ENCODE measurements at regions not wholly inside any gene's neighbourhood (a gene's known extent, or its start where the extent isn't known, plus 50 kb on each side); places are given as distances from the start of the nearest gene placed in this dataset.

- no peak for FAIRE-seq
These were observed 325.3 kb downstream of the PRL start for GRCh38 chr6:21971541-21971940.

- FAIRE-seq, result no peak
These were observed 324.3 kb downstream of the PRL start for GRCh38 chr6:21972516-21972915.

DNA sequence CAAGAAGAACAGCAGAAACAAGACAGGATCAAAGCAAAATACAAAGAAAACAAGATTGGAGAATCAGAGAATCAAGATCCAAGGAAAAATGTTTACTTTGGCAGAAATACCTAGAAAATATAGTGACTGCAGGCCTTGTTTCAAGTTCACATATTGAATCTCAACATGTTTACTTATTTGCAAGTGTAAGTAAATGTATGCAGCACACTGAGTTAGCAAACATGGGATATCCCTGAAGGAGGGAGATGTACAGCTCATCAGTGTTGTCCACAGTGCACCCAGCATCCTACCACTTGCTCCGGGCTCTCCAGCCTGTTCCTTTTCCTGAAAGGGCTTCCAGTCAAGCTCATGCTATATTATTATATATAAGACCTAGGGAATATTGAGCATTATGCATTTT, 319.5 kb downstream of the PRL start:
- no peak for FAIRE-seq

DNA sequence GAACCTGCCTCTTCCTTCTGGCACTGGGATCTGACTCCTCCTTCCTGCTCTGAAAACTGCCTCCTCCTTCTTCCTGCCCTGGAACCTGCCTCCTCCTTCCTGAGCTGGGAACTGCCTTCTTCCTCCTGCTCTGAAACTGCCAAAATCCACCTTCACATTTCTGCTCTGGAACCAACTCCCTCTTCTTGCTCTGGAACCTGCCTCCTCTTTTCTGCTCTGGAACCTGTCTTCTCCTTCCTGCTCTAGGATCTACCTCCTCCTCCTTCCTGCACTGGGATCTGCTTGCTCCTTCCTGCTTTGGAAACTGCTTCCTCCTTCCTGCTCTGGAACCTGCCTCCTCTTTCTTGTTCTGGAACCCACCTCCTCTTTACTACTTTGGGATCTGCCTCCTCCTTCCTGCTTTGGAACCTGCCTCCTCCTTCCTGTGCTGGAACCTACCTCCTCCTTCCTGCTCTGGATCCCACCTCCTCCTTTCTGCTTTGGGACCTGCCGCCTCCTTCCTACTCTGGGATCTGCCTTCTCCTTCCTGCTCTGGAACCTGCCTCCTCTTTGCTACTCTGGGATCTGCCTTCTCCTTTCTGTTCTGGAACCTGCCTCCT, 315.5 kb downstream of the PRL start:
- no peak for FAIRE-seq

DNA sequence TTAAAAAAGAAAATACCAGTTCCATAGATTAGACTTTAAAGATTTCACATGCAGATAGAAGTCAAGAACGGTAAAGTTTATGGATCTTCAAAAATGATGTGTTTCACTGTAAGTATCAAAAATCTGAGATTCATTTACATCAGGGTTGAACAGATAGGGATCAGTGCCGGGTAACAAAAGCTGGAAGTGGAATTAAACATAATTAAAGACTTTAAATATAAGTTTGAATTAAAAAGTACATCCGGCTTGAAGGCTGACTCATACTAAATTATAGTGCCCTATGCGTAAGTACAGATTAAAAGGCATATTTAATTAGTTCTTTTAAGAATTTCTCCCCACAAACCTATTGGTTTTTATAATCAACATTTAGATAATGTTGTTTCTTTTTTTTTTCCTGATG, 312.7 kb downstream of the PRL start:
- no peak for FAIRE-seq

GRCh38 chr6:21984561-21984960, 312.3 kb downstream of the PRL start:
- no peak for FAIRE-seq

- no peak for FAIRE-seq
These were observed 310.9 kb downstream of the PRL start for GRCh38 chr6:21985904-21986303.

- FAIRE-seq, result no peak
These were observed 310.1 kb downstream of the PRL start for GRCh38 chr6:21986703-21987102.

DNA sequence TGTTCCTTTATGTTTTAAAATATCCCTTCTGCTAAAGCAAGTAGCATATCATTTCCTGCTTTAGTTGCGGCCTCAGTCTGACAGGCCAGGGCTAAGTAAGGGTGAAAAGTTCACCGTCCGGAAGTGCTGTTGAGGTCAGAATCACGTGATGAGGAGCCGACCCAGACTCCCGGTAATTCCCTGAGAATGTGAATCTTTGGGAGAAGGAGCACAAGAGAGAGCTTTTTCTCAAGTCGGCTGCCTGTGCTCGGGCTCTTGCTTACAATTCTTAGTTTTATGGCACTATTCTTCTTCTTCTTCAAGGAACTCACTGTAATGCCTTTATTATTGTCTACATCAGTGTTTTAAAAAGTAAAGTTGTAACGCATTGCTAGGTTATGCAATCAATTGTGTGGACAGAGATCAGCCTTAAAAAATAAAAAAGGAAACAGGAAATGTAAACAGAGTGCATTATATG, 309.3 kb downstream of the PRL start:
- FAIRE-seq, result no peak

GRCh38 chr6:21990577-21990976, 306.3 kb downstream of the PRL start:
- FAIRE-seq, result no peak

DNA sequence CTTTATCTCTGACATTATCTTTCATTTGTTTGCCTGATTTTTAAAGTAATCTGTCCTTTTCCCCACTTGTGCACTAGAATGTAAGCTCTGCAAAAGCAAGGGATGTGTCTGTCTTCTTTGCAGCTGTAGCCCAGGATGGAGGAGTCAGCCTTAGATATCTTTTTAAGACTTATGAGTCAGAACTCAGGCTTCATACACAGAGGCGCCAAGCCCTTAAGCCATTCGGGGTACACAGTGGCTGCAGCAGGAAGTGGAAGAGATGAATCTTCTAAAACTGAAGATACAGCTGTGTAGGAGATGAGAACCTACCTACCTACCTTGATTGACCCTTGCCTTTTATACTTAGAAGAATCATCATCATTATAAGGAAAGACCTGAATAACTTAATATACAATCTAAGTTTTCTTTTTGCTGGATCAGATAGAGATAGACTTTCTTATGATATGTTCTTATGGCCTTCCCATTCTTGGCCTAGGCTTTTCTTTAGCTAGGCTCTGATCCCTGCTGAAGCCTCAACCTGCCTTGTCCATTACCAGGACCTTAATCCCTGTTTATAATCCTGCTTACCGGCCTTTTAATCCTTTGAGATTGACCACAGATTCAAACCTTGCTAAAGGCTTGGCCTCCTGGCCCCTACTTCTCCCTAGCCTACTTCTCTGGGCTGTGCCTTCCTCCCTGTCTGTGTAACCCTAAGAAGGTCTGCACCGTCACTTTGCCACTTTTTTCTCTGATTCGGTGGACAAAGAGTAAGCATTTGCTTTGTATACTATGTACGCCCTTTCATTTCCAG, 304.5 kb downstream of the PRL start:
- FAIRE-seq, result no peak

DNA sequence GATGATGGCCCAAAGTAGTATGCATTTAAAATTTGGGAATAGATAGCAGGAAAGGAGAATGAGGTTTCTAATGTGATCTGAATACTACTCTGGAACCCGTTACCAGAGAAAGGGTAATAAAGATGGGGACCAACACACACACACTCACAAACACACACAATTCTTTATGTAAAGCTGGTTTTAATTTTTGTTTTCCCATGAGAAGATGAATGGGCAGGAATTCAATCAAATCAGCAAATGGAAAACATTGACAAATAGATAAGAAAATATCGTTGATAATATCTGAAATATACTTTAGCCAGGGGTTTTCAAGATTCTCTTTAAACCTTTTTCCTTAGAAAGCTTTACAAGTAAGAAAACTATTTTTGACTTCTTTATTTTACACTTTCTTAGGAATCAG, 303.0 kb downstream of the PRL start:
- FAIRE-seq, result no peak

DNA sequence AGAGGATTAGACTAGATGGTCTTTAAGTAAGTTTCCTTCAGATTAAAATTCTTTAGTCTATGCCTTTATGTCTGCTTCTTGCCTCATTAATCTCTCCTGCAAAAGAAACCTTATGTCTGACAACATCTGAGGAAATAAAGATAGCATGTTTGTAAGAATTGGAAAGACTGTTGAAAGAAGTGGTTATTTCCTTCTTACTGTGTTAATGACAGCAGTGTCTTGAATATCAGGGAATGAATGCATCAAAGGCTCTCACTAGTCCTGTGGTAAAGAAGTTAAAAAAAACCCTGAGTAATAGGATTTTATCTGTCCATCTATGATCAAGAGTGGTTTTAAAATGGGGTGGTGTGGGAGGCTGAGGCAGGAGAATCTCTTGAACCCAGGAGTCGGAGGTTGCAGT, 302.0 kb downstream of the PRL start:
- no peak for FAIRE-seq

DNA sequence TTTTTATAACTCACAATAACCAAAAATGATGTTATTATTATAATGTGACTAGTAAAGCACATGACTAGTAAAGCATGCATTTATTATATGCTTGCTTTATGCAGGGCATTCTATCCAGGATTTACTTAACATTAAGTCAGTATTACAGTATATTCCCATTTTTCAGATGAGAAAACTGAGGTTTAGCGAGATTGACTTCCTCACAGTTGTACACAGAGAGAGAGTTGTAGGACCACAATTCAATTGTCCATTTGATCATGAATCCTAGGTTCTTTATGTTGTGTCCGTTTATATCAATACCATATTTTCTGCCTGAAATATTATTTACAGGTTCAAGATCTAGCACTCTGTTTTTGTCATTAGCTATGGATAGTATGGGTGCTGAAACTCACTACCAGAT, 301.5 kb downstream of the PRL start:
- FAIRE-seq, result no peak

DNA sequence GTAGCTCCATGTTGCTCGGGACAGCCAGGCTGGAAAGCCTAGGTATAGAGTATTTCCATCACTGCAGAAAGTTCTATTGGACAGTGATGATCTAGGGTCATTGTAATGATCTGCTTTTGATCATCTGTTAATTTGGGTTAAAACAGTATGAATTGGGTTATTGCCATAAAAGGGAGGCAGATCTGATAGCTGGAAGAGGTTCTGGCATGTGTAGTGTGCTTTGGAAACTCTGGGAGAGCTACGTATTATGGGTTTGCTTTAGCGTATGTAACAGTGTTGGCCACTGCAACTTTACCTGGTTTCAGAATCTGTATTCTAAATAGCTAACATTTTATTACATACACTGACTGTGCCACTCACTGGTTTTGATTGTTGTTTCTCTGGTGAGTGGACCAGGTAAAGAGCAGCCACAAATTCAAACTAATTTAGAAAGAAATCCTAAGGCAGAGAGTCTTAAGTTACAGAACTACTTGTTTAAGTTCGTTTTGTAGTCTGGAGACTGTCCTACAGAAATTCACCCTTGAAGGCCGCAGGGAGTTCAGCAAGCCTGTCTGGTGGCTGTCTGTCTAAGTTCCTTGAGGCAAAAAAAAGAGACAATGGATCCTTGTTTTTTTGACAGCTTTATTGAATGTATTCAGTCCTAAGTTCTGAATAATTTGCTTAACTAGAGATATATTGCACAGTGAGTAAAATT, 300.3 kb downstream of the PRL start:
- no peak for FAIRE-seq

- no peak for FAIRE-seq
These were observed 299.5 kb downstream of the PRL start for GRCh38 chr6:21997119-21998037.

DNA sequence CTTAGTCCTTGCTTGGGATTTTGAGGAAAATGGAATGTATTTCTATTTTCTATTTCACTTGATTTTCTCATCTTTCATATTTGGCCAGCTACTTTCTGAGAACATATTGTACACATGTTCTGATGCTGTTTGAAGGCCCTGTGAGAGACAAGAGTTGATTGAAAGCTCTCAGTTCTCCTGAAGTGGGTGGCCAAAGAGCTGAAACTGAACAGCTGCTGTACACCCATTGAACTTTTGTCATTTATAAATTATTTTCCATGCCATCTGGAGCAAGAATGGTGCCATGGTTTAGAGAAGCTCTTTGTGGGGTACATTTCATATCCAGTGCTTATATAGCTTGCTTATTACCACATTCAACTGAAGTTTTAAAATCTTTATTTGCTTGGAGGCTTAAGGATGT, 298.3 kb downstream of the PRL start:
- FAIRE-seq, result no peak

DNA sequence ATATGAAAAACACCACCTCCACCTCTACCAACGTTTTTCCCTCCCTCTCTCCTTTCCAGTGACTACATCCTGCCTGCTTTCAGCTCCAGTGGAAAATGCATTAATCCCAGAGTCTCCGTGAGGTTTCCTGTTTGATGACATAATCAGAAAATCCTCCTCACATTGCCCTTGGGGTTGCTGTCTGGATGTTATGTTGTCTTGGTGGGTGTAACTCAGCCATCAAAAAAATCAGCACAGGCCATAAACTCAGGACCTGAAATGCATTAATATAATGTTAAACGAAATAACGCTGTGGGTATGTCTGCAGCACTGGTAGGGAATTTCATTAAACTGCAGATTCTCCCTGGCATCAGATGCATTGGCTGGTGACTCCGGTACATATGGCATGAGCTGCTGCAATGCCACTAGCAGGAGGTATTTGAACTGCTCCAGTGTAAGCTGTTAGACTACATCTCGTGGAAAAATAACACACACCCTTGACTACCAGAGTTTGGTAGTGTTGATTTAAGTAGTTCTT, 297.8 kb downstream of the PRL start:
- no peak for FAIRE-seq

DNA sequence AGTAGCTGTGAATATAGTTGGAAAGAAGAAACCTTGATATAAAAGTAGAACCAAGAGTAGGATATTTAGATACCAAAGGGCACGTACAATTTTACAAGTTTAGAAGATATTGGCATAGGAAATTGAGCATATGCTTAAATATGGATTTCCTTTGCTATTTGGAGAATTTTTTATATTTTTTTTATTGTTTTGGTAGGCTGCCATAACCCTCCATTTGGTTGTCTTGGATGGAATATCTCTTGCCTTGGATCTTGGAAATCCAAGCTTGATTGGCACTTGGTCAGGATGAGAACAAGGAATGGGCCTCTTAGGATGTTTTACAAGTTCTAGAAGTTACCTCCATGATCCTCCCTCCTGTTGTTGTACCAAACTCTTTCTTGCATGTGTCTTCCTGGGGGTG, 297.1 kb downstream of the PRL start:
- FAIRE-seq, result no peak

- no peak for FAIRE-seq
These were observed 295.3 kb downstream of the PRL start for GRCh38 chr6:22001396-22002027.

DNA sequence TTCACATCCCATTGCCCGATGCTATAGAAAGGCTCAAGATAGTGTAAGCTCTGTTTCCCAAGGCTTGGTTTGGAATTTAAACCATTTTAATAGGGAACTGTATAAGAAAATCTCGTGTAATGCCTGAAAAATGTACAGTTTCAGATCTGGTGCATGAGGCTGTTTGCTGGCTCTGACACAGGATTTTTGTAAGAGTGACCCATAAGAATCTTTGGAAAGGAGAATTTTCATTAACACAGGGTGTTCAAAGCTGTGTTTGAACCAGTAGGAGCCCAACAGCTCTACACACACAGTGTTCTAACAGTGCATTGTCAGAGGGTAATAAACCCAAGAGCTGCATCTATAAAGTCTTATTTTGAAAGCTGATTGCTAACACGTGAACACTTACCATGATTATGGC, 293.5 kb downstream of the PRL start:
- no peak for FAIRE-seq

GRCh38 chr6:22006795-22007194, 290.0 kb downstream of the PRL start:
- no peak for FAIRE-seq

Measured in A204.1 (cell line).